ENCODE measurements at regions not wholly inside any gene's neighbourhood (a gene's known extent, or its start where the extent isn't known, plus 50 kb on each side); places are given as distances from the start of the nearest gene placed in this dataset.

DNA sequence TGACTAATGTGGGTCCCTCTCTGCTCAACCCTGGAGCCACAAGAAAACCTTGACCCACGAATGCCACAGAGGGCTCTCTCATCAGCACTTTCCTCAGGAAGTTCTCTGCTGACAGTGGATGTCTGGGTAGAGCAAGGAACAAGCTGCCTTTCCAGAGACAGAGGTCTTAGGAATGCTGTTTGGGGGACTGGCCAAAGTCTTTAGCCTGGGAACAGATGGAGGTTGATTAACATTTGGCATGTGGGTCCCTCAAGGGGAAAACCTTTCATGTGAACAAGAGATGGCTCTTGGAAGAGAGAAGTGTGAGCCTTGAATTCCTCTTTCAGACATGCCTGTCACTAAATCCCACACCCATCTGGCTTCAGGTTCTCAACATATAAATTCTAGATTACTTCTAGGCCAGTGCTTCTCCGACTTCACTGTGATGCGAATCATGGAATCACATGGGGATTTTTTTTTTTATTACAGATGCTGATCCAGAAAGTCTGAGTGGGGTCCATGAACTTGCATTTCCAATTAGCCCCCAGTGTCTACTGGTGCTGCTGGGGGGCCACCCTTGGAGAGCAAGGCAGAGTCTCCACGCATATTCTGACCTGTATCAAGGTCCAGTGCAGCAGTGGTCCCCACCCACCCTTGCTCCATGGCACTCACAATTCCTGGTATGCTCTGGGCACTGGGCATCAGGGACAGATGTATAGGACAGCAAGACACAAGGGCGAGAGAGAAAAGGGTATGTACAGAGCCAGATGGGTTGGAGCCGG is 360.4 kb downstream of the CXCL12 start:
- H3K27me3 Mint-ChIP-seq: peaks cover 0 to 14% (median 7%) of the 10 kb centered on the region in 3 donors
- H3K9me3 Mint-ChIP-seq: peaks cover 0 to 4% (median 0%) of the 10 kb centered on the region in 7 donors
- H3K36me3 Mint-ChIP-seq: no peaks in the 10 kb centered on the region
- no peak overlapping the region for H3K4me3 Mint-ChIP-seq
- DNase-seq (no peak), ATAC-seq (ENCODE audit: low read depth in 2 of 2) (no peak)
- no peaks in the 10 kb centered on the region for H3K4me1 Mint-ChIP-seq
- no peak overlapping the region for H3K27ac Mint-ChIP-seq

DNA sequence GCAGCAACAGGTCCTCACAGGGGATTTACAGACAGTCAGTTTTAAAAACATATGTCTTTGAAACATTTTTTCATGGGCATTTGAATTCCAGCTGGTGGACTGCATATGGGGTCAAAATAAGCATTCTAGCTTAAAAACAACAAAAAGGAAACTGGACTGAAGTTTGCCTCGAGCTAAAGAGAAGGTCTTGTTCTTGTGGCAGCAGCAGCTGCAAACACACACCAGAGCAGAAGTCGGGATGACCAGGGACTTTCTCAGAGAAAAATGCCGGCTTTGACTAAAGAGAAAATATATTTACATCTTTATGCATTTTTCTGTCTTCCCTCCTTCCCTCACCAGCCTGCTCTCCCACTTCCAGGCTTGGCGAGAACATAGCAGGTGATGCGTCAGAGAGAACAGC is 361.4 kb downstream of the CXCL12 start:
- H3K4me3 Mint-ChIP-seq: no peak overlapping the region
- ATAC-seq (ENCODE audit: low read depth in 2 of 2): no peak
- no peaks in the 10 kb centered on the region for H3K36me3 Mint-ChIP-seq
- H3K9me3 Mint-ChIP-seq: peaks cover 0 to 4% (median 0%) of the 10 kb centered on the region in 7 donors
- H3K27ac Mint-ChIP-seq: no peak overlapping the region
- H3K27me3 Mint-ChIP-seq: peaks cover 0 to 14% (median 7%) of the 10 kb centered on the region in 3 donors
- DNase-seq: no peak
- H3K4me1 Mint-ChIP-seq: no peaks in the 10 kb centered on the region

DNA sequence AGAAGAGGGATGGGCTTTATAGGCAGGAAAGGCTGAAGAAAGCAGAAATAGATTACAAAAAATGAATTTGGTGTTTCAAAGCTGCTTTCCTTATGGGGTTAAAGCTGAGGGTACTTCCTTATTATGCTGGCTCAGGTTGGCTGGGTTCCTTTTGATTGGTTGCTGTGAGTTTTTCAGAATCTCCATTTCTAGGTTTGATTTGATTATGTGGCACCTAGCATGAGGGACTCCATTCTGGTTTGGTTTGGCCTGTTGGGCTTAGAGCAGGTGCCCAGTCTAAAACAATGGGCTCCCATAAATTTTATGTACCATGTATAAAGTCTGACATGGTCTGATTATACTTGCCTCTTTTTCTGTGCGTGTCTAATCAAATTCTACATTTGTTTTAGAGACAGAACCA is 362.7 kb downstream of the CXCL12 start:
- H3K4me3 Mint-ChIP-seq: no peak overlapping the region
- DNase-seq (no peak), ATAC-seq (ENCODE audit: low read depth in 2 of 2) (no peak)
- H3K4me1 Mint-ChIP-seq: no peaks in the 10 kb centered on the region
- H3K27me3 Mint-ChIP-seq: peaks cover 0 to 14% (median 7%) of the 10 kb centered on the region in 3 donors
- no peaks in the 10 kb centered on the region for H3K36me3 Mint-ChIP-seq
- H3K27ac Mint-ChIP-seq: no peak overlapping the region
- H3K9me3 Mint-ChIP-seq: peaks cover 0 to 4% (median 0%) of the 10 kb centered on the region in 7 donors

DNA sequence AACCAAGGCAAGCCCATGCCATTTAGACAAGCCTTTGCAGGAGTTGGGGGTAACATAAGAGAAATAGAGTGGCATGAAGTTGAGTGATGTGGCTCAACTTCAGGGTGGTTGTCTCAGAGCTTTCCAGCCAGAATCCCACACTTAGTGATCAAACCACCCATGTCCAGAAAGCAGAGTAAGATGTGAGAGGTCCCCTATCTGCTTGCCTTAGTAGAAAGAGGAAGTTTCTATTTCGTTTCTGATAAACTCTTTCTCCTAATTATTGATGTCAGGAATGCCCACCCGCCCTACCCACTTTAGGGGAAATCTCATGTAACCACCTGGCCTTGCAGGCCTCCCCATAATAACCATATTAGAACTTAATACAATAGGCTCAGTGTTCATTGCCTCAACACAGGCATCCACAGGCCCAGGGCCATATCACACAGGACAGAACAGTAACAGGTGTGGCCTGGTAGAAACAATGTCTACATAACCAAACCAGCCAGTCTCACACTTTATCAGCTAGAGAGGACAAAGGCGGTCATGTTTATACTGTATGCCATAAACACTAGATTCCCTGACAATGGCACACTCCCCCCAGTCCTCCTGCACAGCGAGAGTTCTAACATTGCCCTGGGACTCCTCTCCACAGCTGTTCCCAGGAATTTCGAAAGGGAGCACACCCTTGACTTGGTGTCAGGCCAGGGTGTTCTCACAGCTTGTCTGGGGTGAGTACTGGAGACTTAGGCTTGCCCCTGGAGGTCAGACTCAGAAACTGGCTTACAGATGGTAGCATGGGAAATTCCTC is 364.4 kb downstream of the CXCL12 start:
- DNase-seq (no peak), ATAC-seq (ENCODE audit: low read depth in 2 of 2) (no peak)
- peaks cover 0 to 11% (median under 1%) of the 10 kb centered on the region in 3 donors for H3K27me3 Mint-ChIP-seq
- H3K27ac Mint-ChIP-seq: peak overlapping the region in 1 of 6 donors; percentile 54
- H3K4me1 Mint-ChIP-seq: no peaks in the 10 kb centered on the region
- peaks cover 0 to 4% (median 0%) of the 10 kb centered on the region in 7 donors for H3K9me3 Mint-ChIP-seq
- no peak overlapping the region for H3K4me3 Mint-ChIP-seq
- H3K36me3 Mint-ChIP-seq: no peaks in the 10 kb centered on the region

DNA sequence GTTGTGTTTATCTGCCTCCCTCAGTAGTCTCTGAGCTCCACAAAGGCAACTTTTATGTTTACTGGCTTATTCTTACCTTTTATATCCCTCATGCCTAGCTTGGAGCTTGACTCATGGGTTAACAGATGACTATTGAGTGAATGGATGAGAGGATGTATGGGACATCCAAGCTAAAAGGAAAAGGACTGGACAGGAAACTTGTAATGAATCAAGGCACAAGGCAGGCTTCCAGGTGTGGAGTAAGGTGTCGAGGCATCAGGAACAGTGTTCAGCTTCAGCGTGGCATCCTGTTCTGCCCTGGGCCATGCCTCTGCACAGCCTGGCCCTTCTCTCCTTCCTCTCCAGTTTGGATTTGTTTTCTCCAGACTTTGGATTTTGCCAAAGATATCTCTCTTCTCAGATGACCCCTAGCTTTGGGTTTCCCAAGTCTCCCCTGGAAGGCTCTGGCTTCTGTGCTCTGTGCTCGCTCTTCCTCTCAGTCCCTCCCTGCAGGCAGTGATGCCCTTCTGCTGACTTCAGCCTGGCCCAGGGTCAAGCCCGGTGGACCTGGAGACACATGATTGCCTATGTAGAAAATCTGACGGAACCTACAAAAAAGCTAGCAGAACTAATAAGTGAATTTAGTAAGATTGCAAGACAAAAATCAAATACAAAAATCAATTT is 367.3 kb downstream of the CXCL12 start:
- H3K36me3 Mint-ChIP-seq: no peaks in the 10 kb centered on the region
- H3K4me1 Mint-ChIP-seq: no peaks in the 10 kb centered on the region
- H3K27me3 Mint-ChIP-seq: peaks cover 0 to 3% (median 0%) of the 10 kb centered on the region in 3 donors
- peaks cover 0 to 3% (median 0%) of the 10 kb centered on the region in 7 donors for H3K9me3 Mint-ChIP-seq
- ATAC-seq (ENCODE audit: low read depth in 2 of 2): no peak
- peak overlapping the region in 1 of 6 donors; percentile 20 for H3K27ac Mint-ChIP-seq
- DNase-seq: no peak
- H3K4me3 Mint-ChIP-seq: no peak overlapping the region

DNA sequence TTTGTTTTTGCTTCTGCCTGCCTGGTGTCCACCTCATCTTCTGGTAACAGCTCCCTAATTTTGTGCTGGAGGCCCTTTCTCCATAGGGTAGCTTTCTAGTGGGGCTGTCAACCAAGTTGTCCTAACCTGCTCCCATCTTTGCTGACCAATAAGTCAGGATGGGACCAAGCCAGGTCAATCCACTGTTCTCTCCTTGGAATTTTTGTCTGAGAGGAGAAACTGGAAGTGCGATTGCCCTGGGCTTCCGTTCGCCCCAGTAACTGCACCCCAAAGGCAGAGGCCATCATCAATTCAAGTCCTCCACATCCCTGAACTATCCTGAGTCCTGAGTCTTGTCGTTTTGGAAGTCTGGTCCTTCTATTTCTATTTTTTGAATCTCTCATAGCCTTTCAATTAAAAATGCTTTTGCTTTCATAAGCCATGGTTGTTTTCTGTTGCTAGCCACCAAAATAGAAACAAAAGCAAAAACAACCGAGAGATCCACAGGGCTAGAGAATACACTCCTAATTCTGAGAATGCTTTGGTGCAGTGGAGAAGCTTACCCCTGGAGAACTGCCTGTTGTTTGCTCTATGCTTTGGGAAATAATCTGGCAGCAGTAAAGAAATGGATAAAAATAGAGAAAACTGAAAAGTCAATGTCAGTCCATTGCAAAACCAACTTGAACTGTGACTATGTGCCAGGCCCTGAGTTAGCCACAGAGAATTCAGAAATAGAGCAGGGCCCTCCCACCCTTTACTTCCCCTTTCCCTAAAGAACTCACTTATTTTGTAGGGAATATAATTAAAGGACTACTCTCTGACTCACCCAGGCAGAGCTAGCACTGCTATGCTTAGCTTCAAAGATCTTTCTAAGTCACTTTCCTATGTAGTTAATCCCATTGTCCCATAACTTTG is 368.1 kb downstream of the CXCL12 start:
- DNase-seq: no peak
- Mint-ChIP-seq H3K9me3 (peaks cover 0 to 3% (median 0%) of the 10 kb centered on the region in 7 donors), H3K4me3 (no peak overlapping the region), H3K27me3 (peaks cover 0 to 3% (median 0%) of the 10 kb centered on the region in 3 donors), H3K27ac (no peak overlapping the region), H3K4me1 (no peaks in the 10 kb centered on the region), H3K36me3 (no peaks in the 10 kb centered on the region)
- no peak for ATAC-seq (ENCODE audit: low read depth in 2 of 2)

DNA sequence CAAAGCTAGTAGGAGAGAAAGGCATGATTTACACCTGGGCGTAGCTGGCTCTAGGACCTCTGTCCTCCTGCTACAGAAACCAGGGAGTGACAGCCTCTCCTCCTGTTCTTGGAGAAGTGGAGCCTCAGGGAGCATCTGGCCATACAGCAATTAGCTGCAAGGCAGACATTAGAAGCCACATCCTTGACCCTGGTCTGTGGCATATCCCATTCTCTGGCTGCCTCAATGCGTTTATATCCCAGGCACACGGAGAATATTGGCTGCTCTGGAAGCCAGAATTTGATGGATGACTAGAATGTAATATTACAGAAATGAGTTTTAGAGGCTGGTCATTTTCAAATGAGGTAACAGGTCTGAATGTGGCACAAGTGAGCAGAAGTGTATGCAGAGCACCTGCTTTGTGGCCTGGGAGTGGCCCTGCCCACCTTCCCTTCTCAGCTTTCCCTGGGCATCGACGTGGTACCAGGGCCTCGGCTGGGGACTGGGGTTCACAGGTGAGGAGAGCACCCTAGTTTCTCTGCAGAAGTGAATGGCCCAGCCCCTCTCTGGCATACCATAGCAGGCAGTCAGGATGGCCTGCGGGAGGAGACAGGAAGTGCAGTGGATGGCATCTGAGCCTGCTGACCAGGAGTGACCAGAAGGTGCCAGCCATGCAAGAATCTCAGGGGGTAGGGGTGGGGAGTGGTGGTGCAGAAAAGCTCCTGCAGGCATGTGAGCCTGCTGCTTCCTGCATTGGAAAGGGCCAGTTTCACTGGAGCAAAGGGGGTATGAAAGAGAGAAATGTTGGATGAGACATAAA is 367.2 kb upstream of the ZNF32 start:
- H3K9me3 Mint-ChIP-seq: peaks cover 0 to 3% (median 0%) of the 10 kb centered on the region in 7 donors
- H3K36me3 Mint-ChIP-seq: no peaks in the 10 kb centered on the region
- ATAC-seq (ENCODE audit: low read depth in 2 of 2) (no peak), DNase-seq (no peak)
- peaks cover 0 to under 1% (median 0%) of the 10 kb centered on the region in 3 donors for H3K27me3 Mint-ChIP-seq
- no peak overlapping the region for H3K4me3 Mint-ChIP-seq
- H3K4me1 Mint-ChIP-seq: no peaks in the 10 kb centered on the region
- H3K27ac Mint-ChIP-seq: no peak overlapping the region

DNA sequence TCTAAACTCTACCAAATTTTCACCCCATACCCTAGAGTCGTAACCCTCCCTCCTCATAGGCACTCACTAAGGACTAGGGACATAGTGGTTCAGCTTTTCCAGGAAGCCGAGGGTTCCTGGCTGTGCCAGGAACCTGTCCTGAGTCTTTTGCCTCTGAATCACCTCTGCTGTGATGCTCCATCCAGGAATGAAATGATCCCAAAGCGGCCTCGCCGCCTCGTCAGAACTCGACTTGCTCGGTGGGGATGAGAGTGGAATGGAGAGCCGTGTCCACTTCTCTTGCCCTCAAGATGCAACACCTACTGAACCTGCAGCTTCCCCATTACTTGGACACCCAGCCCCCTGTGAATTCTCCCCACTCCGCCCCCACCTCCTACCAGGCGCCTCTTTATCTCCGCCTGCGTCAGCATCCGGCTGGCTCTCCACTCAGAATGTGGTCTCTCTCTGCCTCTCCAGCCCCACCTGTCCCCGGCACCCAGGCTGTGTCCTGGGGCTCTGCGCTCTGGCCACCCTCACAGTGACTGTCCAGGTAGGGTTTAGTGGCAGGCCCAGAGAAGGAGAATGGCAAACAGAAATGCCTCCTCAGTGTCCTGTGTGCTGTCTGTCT is 366.1 kb upstream of the ZNF32 start:
- H3K27ac Mint-ChIP-seq: no peak overlapping the region
- H3K9me3 Mint-ChIP-seq: peaks cover 0 to 3% (median 0%) of the 10 kb centered on the region in 7 donors
- H3K27me3 Mint-ChIP-seq: no peaks in the 10 kb centered on the region
- H3K36me3 Mint-ChIP-seq: no peaks in the 10 kb centered on the region
- DNase-seq: no peak
- ATAC-seq (ENCODE audit: low read depth in 2 of 2): no peak
- no peak overlapping the region for H3K4me3 Mint-ChIP-seq
- H3K4me1 Mint-ChIP-seq: no peaks in the 10 kb centered on the region

DNA sequence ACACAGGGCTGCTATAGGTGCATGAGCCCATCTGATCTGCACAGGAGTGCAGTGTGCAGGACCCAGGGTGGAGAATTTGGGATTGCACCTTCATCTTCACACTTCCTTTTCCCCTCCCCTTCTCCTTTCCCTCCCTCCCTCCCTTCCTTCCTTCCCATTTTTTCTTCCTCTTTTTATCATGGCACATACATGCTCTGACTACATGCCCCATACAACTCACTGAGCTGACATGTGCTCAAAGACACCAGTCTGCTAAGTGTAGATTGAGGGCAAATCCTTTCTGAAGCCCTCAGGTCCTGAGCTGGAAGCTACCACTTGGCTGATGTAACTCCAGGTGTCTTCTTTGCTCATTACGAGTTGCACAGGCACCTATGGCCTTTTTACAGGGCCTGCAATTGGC is 365.3 kb upstream of the ZNF32 start:
- Mint-ChIP-seq H3K27ac (no peak overlapping the region), H3K9me3 (peaks cover 0 to 3% (median 0%) of the 10 kb centered on the region in 7 donors), H3K4me1 (no peaks in the 10 kb centered on the region), H3K4me3 (no peak overlapping the region), H3K27me3 (no peaks in the 10 kb centered on the region), H3K36me3 (no peaks in the 10 kb centered on the region)
- DNase-seq (no peak), ATAC-seq (ENCODE audit: low read depth in 2 of 2) (no peak)

DNA sequence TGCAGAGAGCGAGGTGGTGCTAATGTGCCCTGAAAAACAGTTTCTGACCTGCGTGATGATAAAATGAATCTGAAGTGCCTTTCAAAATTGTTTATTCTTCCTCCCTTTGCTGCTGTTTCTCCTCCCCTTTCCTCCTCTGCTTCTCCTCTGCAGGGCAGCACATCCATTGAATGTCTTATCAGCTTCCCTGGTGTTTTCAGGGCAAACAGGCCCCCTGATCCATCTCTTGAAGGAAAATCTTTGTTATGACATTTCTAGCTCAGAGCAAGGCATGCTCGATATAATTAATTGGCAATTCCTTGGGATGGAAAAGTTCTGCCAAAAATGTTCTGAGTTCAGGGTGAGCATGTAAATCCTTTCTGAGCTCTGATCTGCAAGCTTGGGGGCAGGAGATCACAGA is 364.2 kb upstream of the ZNF32 start:
- no peaks in the 10 kb centered on the region for H3K4me1 Mint-ChIP-seq
- no peak for DNase-seq
- ATAC-seq (ENCODE audit: low read depth in 2 of 2): no peak
- peaks cover 0 to 3% (median 0%) of the 10 kb centered on the region in 7 donors for H3K9me3 Mint-ChIP-seq
- H3K27me3 Mint-ChIP-seq: no peaks in the 10 kb centered on the region
- no peak overlapping the region for H3K4me3 Mint-ChIP-seq
- H3K36me3 Mint-ChIP-seq: no peaks in the 10 kb centered on the region
- H3K27ac Mint-ChIP-seq: no peak overlapping the region

DNA sequence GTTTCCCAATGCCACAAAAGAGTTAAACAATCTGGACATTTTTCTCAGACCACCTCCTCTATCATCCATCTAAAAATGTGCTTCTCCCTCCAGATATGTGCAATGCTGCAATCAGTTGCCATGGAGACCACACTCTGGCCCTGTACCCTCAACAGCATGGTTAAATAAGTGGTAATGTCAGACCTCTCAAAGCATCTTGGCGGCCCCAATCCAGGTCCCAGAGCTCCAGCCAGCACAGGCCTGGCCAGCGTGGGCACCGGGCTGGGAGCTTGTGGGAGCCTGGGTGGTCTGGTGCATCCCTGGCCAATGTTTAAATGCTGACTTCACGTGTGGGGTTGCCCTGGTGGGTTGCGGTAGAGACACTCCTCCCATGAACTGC is 362.9 kb upstream of the ZNF32 start:
- H3K4me1 Mint-ChIP-seq: no peaks in the 10 kb centered on the region
- no peak overlapping the region for H3K27ac Mint-ChIP-seq
- no peaks in the 10 kb centered on the region for H3K36me3 Mint-ChIP-seq
- DNase-seq (no peak), ATAC-seq (ENCODE audit: low read depth in 2 of 2) (no peak)
- peaks cover 0 to 6% (median 0%) of the 10 kb centered on the region in 7 donors for H3K9me3 Mint-ChIP-seq
- H3K27me3 Mint-ChIP-seq: peaks cover 0 to 2% (median 0%) of the 10 kb centered on the region in 3 donors
- H3K4me3 Mint-ChIP-seq: no peak overlapping the region
